Thyroid gland (tissue), 4 donors: ENCODE measurements at regions not wholly inside any gene's neighbourhood (a gene's known extent, or its start where the extent isn't known, plus 50 kb on each side); places are given as distances from the start of the nearest gene placed in this dataset.

Experiments
- POLR2A ChIP-seq, 2 donors: fragments of 450-650 bp; IDR thresholded peaks; one replicate each; pipeline ENCODE4 v1.6.1; 2017; ENCODE audit warnings: antibody characterized with exemption in 2 of 2, mild to moderate bottlenecking in 2 of 2, moderate library complexity in 1 of 2
- TF ChIP-seq, protein P1 (sequence below), 6 experiments: fragments of 200-600 bp in 3 of 6; fragments of 450-650 bp in 3 of 6; sonication (generic) in 3 of 6; IDR thresholded peaks; one replicate each; pipeline ENCODE4 v1.5.1; 2016 to 2019; ENCODE audit warnings: antibody characterized with exemption in 6 of 6, mild to moderate bottlenecking in 2 of 6, inconsistent platforms in 1 of 6, moderate library complexity in 1 of 6

DNA sequence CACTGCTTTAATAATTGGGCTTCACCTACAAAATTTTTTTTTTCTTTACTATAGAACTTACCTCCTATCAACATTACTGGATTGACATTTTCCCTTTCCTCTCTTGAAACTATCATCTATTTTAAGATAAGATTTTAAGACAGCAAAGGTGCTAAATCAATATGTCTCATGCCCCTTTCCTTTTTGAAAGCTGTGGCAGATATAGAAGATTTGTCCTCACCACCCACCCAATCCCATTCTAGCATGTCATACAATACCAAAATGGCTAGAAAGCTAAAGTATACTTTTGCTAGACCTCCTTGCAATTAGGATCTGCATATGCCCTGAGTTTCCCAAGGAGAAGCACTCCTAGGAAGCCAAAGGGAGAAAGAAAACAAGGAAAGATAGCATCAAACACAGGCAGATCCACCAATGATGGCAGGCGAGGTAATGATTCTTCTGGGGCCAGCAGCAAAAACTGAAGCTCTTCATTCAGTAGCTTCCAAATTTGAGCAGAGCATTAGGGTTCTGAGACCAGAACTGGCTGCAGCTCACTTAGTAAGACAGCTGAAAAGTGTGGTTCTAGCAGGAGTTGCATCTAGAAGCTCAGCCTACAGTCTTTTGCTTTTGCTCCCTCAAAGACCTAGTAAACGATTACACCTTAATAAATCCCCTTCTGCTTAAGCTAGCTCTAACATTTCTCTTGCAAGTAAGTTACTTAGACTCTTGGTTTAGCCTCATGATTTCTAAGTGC lies 242.1 kb downstream of the ZEB2 start:
- no peak for TF ChIP-seq POLR2A (IDR thresholded peaks at IDR 0.05)
- TF ChIP-seq, protein P1, sequence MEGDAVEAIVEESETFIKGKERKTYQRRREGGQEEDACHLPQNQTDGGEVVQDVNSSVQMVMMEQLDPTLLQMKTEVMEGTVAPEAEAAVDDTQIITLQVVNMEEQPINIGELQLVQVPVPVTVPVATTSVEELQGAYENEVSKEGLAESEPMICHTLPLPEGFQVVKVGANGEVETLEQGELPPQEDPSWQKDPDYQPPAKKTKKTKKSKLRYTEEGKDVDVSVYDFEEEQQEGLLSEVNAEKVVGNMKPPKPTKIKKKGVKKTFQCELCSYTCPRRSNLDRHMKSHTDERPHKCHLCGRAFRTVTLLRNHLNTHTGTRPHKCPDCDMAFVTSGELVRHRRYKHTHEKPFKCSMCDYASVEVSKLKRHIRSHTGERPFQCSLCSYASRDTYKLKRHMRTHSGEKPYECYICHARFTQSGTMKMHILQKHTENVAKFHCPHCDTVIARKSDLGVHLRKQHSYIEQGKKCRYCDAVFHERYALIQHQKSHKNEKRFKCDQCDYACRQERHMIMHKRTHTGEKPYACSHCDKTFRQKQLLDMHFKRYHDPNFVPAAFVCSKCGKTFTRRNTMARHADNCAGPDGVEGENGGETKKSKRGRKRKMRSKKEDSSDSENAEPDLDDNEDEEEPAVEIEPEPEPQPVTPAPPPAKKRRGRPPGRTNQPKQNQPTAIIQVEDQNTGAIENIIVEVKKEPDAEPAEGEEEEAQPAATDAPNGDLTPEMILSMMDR (IDR thresholded peaks at IDR 0.05): no peak
